OCI-LY1 (cell line): ENCODE measurements at regions not wholly inside any gene's neighbourhood (a gene's known extent, or its start where the extent isn't known, plus 50 kb on each side); places are given as distances from the start of the nearest gene placed in this dataset.

Source experiments
- H2AFZ ChIP-seq: fragments of 200-600 bp; sonication (generic), shearing (Covaris generic); 2 replicates; pipeline ENCODE4 v1.6.0; 2014; ENCODE audit warnings: antibody characterized with exemption, mild to moderate bottlenecking, low read length
- H3F3A ChIP-seq: fragments of 200-600 bp; sonication (generic), shearing (Covaris generic); 2 replicates; pipeline ENCODE4 v1.6.0; 2014; ENCODE audit warnings: mild to moderate bottlenecking, antibody characterized with exemption, low read length, moderate library complexity; ENCODE audit not compliant: insufficient read depth
- H3K27ac ChIP-seq: fragments of 200-600 bp; sonication (generic); 2 replicates; pipeline ENCODE4 v1.5.1; 2014; ENCODE audit warnings: low read length, mixed run types, mild to moderate bottlenecking, low read depth; ENCODE audit not compliant: poor library complexity, severe bottlenecking
- H3K27me3 ChIP-seq: fragments of 200-600 bp; sonication (generic); 2 replicates; pipeline ENCODE4 v1.6.0; 2014; ENCODE audit warnings: antibody characterized with exemption, mild to moderate bottlenecking, low read length, moderate library complexity; ENCODE audit not compliant: insufficient read depth
- H3K36me3 ChIP-seq: fragments of 200-600 bp; sonication (generic); 2 replicates; pipeline ENCODE4 v1.6.1; 2014; ENCODE audit warnings: mild to moderate bottlenecking, antibody characterized with exemption, low read length, moderate library complexity, mixed read lengths; ENCODE audit not compliant: insufficient read depth
- H3K4me1 ChIP-seq: fragments of 200-600 bp; sonication (generic); 2 replicates; pipeline ENCODE4 v1.5.1; 2014; ENCODE audit warnings: mild to moderate bottlenecking, low read length, moderate library complexity; ENCODE audit not compliant: insufficient read depth, severe bottlenecking
- H3K4me2 ChIP-seq: fragments of 200-600 bp; sonication (generic), shearing (Covaris generic); 2 replicates; pipeline ENCODE4 v1.6.1; 2014; ENCODE audit warnings: low read length
- H3K4me3 ChIP-seq: fragments of 200-600 bp; sonication (generic); 2 replicates; pipeline ENCODE4 v1.5.1; 2014; ENCODE audit warnings: low read length, low read depth, mild to moderate bottlenecking, mixed read lengths; ENCODE audit not compliant: poor library complexity, severe bottlenecking
- H3K79me2 ChIP-seq: fragments of 200-600 bp; shearing (Covaris generic); 2 replicates; pipeline ENCODE4 v1.6.1; 2016; ENCODE audit warnings: mixed run types, low read length, mixed read lengths; ENCODE audit not compliant: insufficient read depth
- H3K9ac ChIP-seq: fragments of 200-600 bp; sonication (generic), shearing (Covaris generic); 2 replicates; pipeline ENCODE4 v1.6.1; 2014; ENCODE audit warnings: mild to moderate bottlenecking, low read length, mixed read lengths
- H3K9me2 ChIP-seq: fragments of 200-600 bp; sonication (generic), shearing (Covaris generic); 2 replicates; pipeline ENCODE4 v1.6.1; 2014; ENCODE audit warnings: low read depth, mild to moderate bottlenecking, low read length, mixed read lengths
- H3K9me3 ChIP-seq: fragments of 200-600 bp; shearing (Covaris generic); 2 replicates; pipeline ENCODE4 v1.6.1; 2014; ENCODE audit warnings: low read length, mixed read lengths
- H4K20me1 ChIP-seq: fragments of 200-600 bp; sonication (generic), shearing (Covaris generic); 2 replicates; pipeline ENCODE4 v1.6.0; 2016; ENCODE audit warnings: mild to moderate bottlenecking, low read length; ENCODE audit not compliant: insufficient read depth
- CTCF ChIP-seq: fragments of 200-600 bp; sonication (generic), shearing (Covaris generic); IDR thresholded peaks from 2 replicates; pipeline ENCODE4 v1.5.1; 2017; ENCODE audit warnings: mild to moderate bottlenecking, antibody characterized with exemption, low read length, moderate library complexity, mixed read lengths
- EZH2 ChIP-seq: fragments of 200-600 bp; sonication (generic), shearing (Covaris generic); IDR thresholded peaks from 2 replicates; pipeline ENCODE4 v1.8.0; 2017; ENCODE audit warnings: borderline replicate concordance, mixed run types, mild to moderate bottlenecking, antibody characterized with exemption, low read length, moderate library complexity, mixed read lengths

GRCh38 chr17:13281626-13282025, 263.8 kb upstream of the ELAC2 start:
- Histone ChIP-seq H2AFZ (no peak overlapping the region), H3K4me1 (no peaks in the 10 kb centered on the region), H3F3A (no peaks in the 10 kb centered on the region), H4K20me1 (no peaks in the 10 kb centered on the region), H3K4me3 (no peak overlapping the region), H3K9me3 (no peaks in the 10 kb centered on the region), H3K27me3 (no peaks in the 10 kb centered on the region), H3K9ac (no peak overlapping the region), H3K4me2 (no peak overlapping the region), H3K79me2 (no peaks in the 10 kb centered on the region), H3K27ac (no peak overlapping the region), H3K36me3 (no peaks in the 10 kb centered on the region), H3K9me2 (no peaks in the 10 kb centered on the region)
- TF ChIP-seq EZH2 (no peak), CTCF (no peak)

- no peaks in the 10 kb centered on the region for H3K9me2 ChIP-seq
- no peaks in the 10 kb centered on the region for H3K4me1 ChIP-seq
- H3K36me3 ChIP-seq: no peaks in the 10 kb centered on the region
- no peaks in the 10 kb centered on the region for H3F3A ChIP-seq
- H3K4me2 ChIP-seq: no peak overlapping the region
- H3K27me3 ChIP-seq: no peaks in the 10 kb centered on the region
- H4K20me1 ChIP-seq: no peaks in the 10 kb centered on the region
- H3K4me3 ChIP-seq: no peak overlapping the region
- H3K9ac ChIP-seq: no peak overlapping the region
- no peaks in the 10 kb centered on the region for H3K79me2 ChIP-seq
- no peak for TF ChIP-seq EZH2
- TF ChIP-seq CTCF: no peak
- H3K9me3 ChIP-seq: no peaks in the 10 kb centered on the region
- no peak overlapping the region for H2AFZ ChIP-seq
- no peak overlapping the region for H3K27ac ChIP-seq
These were observed 256.0 kb upstream of the ELAC2 start for GRCh38 chr17:13273806-13274205.

DNA sequence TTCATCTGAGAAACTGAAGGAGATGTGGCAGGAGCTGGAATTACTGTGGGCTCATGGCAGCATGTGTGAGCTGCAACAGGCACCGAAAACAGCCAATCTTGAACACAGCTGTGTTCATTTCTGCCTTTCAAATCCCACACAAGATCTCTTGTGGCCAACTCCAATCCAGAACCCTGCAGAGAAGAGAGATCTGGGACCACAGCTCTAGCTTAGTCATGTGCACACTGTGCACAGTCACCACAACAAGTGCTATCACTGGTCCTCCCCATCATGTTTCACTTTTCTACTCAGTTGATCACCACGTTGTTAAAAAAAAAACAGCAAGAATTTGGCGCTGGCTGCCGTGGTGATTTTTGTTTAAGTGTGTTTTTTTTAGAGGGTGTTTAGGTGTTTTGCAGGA, 254.5 kb upstream of the ELAC2 start:
- Histone ChIP-seq H2AFZ (no peak overlapping the region), H3K9ac (no peak overlapping the region), H3K27ac (no peak overlapping the region), H3K9me3 (no peaks in the 10 kb centered on the region), H3K4me3 (no peak overlapping the region), H3K27me3 (no peaks in the 10 kb centered on the region), H3K79me2 (no peaks in the 10 kb centered on the region), H4K20me1 (no peaks in the 10 kb centered on the region), H3K9me2 (no peaks in the 10 kb centered on the region), H3K36me3 (no peaks in the 10 kb centered on the region), H3K4me2 (no peak overlapping the region), H3F3A (no peaks in the 10 kb centered on the region), H3K4me1 (no peaks in the 10 kb centered on the region)
- TF ChIP-seq EZH2 (no peak), CTCF (no peak)
